HFF-Myc (cell line): ENCODE measurements at regions not wholly inside any gene's neighbourhood (a gene's known extent, or its start where the extent isn't known, plus 50 kb on each side); places are given as distances from the start of the nearest gene placed in this dataset.

Experiments
- DNase-seq: peaks from one replicate; pipeline ENCODE4 v3.0.0-alpha.2; 2011; ENCODE audit warnings: low read depth; ENCODE audit errors: extremely low read depth
- H3K4me3 ChIP-seq: replicated peaks from 2 replicates; pipeline ENCODE4 v1.5.1; 2011; ENCODE audit warnings: low read depth, mild to moderate bottlenecking, control low read depth, low read length
- CTCF ChIP-seq: IDR thresholded peaks from 2 replicates; pipeline ENCODE4 v1.5.1; 2012; ENCODE audit warnings: mild to moderate bottlenecking, low read depth, low read length, control low read depth; ENCODE audit errors: missing control alignments

- H3K4me3 ChIP-seq, result no peak overlapping the region
- no peak for TF ChIP-seq CTCF
- no peak for DNase-seq
Measured at GRCh38 chr6:71507183-71507582, 218.6 kb downstream of the OGFRL1 start.

GRCh38 chr6:71509191-71510005, 220.8 kb downstream of the OGFRL1 start:
- DNase-seq, result no peak
- no peak for TF ChIP-seq CTCF
- H3K4me3 ChIP-seq, result no peak overlapping the region

- peak; percentile 72 for DNase-seq
- peak; percentile 65 for TF ChIP-seq CTCF
- H3K4me3 ChIP-seq, result no peak overlapping the region
Measured at GRCh38 chr6:71510057-71510713, 221.6 kb downstream of the OGFRL1 start.

- no peak for DNase-seq
- H3K4me3 ChIP-seq, result no peak overlapping the region
- no peak for TF ChIP-seq CTCF
Measured at GRCh38 chr6:71510856-71511255, 222.2 kb downstream of the OGFRL1 start.

DNA sequence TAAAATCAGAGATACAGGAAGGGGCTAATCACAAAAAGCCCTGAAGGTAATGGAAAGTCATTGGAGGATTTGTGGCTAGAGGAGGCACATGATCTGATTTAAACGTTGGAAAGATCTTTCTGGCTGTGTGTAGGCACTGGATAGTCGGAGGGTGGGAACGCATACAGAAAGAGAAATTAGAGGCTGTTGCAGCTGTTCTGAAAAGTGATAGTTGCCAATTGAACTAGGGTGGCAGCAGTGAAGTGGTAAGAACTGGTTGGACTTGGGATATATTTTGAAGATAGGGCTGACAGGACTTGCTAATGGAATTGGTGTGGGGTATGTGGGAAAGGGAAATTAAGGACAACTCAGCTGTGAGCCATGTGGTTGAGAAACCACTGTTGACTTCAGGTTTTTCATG, 223.6 kb downstream of the OGFRL1 start:
- TF ChIP-seq CTCF, result no peak
- DNase-seq, result no peak
- H3K4me3 ChIP-seq, result no peak overlapping the region

GRCh38 chr6:71513036-71513435, 224.4 kb downstream of the OGFRL1 start:
- no peak for TF ChIP-seq CTCF
- H3K4me3 ChIP-seq, result no peak overlapping the region

More at GRCh38 chr6:71513036-71513435, 224.4 kb downstream of the OGFRL1 start:
- DNase-seq, result no peak
